ENCODE measurements at regions not wholly inside any gene's neighbourhood (a gene's known extent, or its start where the extent isn't known, plus 50 kb on each side); places are given as distances from the start of the nearest gene placed in this dataset.

- TF ChIP-seq ZNF354B (CRISPR knock-in tag; IDR thresholded peaks at IDR 0.05) (no peak), FOSL1 (CRISPR knock-in tag; IDR thresholded peaks at IDR 0.05; ENCODE audit: borderline replicate concordance) (no peak), ATF2 (CRISPR knock-in tag; IDR thresholded peaks at IDR 0.05) (no peak), ZNF24 (IDR thresholded peaks at IDR 0.05) (no peak), RAD21 (CRISPR knock-in tag; IDR thresholded peaks at IDR 0.05) (no peak), POLR2A (IDR thresholded peaks at IDR 0.05; ENCODE audit: insufficient read depth in 1 of 2, low read depth in 2 of 2, low read length in 2 of 2) (no peak), ZNF3 (CRISPR knock-in tag; IDR thresholded peaks at IDR 0.05) (no peak), NFYB (CRISPR knock-in tag; IDR thresholded peaks at IDR 0.05) (no peak), PBX3 (CRISPR knock-in tag; IDR thresholded peaks at IDR 0.05; ENCODE audit: borderline replicate concordance) (no peak), HOMEZ (CRISPR knock-in tag; IDR thresholded peaks at IDR 0.05; ENCODE audit: low read depth) (no peak), CHD2 (IDR thresholded peaks at IDR 0.05; ENCODE audit: low read depth, low read length) (no peak)
- TF ChIP-seq, protein P1, sequence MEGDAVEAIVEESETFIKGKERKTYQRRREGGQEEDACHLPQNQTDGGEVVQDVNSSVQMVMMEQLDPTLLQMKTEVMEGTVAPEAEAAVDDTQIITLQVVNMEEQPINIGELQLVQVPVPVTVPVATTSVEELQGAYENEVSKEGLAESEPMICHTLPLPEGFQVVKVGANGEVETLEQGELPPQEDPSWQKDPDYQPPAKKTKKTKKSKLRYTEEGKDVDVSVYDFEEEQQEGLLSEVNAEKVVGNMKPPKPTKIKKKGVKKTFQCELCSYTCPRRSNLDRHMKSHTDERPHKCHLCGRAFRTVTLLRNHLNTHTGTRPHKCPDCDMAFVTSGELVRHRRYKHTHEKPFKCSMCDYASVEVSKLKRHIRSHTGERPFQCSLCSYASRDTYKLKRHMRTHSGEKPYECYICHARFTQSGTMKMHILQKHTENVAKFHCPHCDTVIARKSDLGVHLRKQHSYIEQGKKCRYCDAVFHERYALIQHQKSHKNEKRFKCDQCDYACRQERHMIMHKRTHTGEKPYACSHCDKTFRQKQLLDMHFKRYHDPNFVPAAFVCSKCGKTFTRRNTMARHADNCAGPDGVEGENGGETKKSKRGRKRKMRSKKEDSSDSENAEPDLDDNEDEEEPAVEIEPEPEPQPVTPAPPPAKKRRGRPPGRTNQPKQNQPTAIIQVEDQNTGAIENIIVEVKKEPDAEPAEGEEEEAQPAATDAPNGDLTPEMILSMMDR (CRISPR knock-in tag; IDR thresholded peaks at IDR 0.05) = no peak
- TF ChIP-seq, protein P2, sequence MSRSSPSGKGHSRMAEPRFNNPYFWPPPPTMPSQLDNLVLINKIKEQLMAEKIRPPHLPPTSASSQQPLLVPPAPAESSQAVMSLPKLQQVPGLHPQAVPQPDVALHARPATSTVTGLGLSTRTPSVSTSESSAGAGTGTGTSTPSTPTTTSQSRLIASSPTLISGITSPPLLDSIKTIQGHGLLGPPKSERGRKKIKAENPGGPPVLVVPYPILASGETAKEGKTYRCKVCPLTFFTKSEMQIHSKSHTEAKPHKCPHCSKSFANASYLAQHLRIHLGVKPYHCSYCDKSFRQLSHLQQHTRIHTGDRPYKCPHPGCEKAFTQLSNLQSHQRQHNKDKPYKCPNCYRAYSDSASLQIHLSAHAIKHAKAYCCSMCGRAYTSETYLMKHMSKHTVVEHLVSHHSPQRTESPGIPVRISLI (CRISPR knock-in tag; IDR thresholded peaks at IDR 0.05; ENCODE audit: borderline replicate concordance) = no peak
- TF ChIP-seq, protein P3, sequence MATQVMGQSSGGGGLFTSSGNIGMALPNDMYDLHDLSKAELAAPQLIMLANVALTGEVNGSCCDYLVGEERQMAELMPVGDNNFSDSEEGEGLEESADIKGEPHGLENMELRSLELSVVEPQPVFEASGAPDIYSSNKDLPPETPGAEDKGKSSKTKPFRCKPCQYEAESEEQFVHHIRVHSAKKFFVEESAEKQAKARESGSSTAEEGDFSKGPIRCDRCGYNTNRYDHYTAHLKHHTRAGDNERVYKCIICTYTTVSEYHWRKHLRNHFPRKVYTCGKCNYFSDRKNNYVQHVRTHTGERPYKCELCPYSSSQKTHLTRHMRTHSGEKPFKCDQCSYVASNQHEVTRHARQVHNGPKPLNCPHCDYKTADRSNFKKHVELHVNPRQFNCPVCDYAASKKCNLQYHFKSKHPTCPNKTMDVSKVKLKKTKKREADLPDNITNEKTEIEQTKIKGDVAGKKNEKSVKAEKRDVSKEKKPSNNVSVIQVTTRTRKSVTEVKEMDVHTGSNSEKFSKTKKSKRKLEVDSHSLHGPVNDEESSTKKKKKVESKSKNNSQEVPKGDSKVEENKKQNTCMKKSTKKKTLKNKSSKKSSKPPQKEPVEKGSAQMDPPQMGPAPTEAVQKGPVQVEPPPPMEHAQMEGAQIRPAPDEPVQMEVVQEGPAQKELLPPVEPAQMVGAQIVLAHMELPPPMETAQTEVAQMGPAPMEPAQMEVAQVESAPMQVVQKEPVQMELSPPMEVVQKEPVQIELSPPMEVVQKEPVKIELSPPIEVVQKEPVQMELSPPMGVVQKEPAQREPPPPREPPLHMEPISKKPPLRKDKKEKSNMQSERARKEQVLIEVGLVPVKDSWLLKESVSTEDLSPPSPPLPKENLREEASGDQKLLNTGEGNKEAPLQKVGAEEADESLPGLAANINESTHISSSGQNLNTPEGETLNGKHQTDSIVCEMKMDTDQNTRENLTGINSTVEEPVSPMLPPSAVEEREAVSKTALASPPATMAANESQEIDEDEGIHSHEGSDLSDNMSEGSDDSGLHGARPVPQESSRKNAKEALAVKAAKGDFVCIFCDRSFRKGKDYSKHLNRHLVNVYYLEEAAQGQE (IDR thresholded peaks at IDR 0.05; ENCODE audit: borderline replicate concordance in 1 of 2, low read depth in 1 of 2, low read length in 2 of 2) = no peak
Measured at GRCh38 chr2:173580351-173580750, 225.7 kb downstream of the CDCA7 start.

Data from HepG2 (cell line).